ENCODE measurements at regions not wholly inside any gene's neighbourhood (a gene's known extent, or its start where the extent isn't known, plus 50 kb on each side); places are given as distances from the start of the nearest gene placed in this dataset.
"Not testable (repeated sequence)": the region's sequence is repeated elsewhere in the genome, so short reads cannot be mapped to it uniquely, and the experiment has no call there.

DNA sequence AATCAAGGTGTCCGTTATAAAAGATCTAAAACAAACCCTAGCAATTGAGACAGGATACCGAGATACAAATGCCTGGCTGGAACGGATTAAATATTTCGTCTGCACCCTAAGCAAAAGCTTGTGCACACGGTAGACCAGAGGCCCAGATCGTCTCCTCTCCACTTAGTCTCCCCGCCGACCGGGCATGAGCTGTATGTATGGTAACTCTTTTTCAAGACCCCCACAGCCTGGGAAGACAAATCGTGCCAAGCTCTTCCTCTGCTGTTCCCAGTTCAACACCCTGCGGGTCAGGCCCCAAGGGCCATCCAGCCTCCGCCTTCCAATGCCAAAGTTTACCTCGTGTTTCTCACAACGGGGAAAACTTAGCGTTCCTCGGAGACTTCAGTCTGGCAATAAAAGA, 285.7 kb upstream of the GALNT17 start:
- DNase-seq, result no peak

DNA sequence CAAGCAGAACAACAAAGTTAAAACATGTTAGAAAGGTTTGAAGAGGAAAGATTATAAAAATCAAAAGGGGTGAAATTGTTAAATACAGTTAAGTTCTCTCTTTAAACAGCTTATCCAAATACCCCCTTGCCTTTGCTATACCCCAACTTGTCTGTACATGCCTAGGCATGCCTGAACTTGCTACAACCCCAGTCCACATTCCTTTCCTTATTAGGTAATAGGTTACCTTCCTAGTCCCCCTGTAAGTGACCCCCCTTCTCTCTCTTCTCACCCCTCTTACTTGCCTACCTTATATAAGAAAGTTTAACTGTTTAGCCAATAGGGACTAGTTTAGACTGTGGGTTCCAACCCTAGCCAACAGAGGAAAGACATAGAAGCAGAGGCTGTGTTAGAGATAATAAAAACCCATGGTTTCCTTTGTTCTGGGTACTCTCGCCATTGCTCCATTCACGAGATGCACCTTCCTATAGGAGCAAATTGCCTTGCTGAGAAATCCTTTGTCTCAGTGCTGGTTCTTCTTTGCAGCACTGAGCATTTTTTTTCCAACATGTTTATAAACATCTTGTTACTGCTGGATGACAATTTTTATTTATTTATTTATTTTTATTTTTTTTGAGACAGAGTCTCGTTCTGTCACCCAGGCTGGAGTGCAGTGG, 282.2 kb upstream of the GALNT17 start:
- DNase-seq, result no peak

DNA sequence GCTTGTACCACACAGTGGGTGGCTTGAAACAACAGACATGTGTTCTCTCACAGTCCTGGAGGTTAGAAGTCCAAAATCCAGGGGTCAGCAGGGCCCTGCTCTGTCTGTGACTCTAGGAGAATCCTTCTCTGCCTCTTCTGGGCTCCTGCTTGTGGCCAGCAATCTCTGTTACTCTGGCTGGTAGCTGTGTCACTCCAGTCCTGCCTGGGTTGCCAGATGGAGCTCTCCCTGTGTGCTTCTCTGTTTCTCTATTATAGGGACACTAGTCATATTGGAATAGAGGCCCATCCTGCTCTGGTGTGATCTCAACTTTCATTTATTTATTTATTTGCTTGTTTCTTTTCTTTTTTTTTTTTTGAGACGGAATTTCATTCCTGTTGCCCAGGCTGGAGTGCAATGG, 276.6 kb upstream of the GALNT17 start:
- no peak for DNase-seq

DNA sequence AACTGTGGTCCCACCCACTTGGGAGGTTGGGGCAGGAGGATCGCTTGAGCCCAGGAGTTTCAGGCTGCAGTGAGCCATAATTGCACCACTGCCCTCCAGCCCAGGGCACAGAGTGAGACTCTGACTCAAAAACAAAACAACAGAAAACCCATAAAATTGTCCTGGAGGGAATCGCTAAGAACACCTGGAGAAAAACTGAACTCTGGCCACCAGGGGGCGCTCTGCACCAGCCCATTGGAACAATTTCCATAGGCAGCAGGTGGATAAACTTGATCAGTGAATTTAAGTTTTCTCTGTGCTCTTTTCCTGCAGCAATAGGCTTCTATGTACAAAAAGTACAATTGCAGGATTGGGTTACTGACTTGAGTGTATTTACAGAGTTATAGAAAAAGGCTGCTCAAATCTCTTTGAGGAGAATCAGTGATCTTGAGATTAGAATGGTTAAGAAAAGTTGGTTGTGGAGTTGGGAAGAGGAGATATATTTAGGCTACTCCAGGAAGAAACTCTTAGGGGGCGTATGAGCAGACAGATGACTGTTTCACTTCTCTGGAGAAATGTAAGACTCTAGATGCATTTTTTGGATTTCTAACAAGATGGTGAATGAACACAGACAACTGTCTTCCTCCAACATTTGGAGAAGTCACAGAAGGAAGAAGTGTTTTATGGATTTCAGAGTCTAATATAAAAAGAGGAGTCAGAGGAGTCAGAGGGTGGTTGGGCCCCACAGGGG, 274.9 kb upstream of the GALNT17 start:
- peak; percentile 72 for DNase-seq

DNA sequence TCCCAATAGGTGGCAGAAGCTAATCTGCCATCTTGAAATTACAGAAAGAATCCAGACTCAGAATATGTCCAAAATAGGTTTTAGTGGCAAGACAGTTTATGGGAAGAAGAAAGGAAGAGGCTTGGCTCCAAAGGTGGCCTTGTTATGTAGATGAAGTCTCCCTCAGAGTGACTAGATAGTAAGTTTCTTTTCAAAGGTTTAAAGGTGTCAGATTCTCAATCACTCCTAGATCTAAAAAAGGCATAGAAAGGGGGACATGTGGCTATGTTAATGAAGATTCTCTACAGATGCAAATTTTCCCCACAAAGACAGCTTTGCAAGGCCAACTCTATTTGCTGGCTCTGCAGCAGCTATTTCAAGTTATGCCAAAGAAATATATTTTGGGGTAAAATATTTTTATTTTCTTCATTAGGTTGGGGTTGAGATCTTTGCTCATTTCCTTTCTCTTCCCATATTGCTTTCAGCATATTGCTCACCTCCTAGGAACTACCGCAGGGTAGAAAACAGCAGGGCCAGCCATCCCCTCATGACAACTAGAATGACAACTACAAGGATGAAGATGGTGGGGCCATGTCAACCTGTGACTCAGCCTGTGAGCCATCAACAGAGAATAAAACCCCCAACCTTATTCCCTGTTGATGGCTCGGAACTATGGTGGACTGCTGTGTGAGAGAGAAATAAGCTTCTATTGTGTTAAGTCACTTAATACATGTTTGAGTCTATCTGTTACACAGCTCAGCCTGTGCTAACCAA, 274.0 kb upstream of the GALNT17 start:
- no peak for DNase-seq

DNA sequence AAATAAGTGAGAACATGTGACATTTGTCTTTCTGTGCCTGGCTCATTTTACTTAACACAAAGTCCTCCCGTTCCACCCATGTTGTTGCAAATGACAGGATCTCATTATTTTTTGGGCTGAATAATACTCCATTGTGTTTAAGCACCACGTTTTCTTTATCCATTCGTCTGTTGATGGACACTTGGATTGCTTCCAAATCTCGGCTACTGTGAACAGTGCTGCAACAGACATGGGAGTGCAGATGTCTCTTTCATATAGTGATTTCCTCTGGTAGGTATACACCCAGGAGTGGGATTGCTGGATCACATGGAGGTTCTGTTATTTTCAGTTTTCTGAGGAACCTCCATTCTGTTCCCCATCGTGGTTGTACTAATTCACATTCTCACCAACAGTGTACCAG, 264.4 kb upstream of the GALNT17 start:
- DNase-seq, result no peak

DNA sequence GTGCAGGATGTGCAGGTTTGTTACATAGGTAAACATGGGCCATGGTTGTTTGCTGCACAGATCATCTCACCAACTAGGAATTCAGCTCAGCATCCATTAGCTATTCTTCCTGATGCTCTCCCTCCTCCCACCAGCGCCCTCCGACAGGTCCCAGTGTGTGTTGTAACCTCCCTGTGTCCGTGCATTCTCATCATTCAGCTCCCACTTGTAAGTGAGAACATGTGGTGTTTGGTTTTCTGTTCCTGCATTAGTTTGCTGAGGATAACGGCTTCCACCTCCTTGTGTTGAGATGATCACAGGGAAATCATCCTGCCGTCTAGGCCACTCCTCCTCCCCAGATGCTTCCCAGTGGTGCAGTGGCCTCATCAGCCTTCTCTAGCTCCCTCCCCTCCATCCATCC, 261.6 kb upstream of the GALNT17 start:
- DNase-seq, result no peak

DNA sequence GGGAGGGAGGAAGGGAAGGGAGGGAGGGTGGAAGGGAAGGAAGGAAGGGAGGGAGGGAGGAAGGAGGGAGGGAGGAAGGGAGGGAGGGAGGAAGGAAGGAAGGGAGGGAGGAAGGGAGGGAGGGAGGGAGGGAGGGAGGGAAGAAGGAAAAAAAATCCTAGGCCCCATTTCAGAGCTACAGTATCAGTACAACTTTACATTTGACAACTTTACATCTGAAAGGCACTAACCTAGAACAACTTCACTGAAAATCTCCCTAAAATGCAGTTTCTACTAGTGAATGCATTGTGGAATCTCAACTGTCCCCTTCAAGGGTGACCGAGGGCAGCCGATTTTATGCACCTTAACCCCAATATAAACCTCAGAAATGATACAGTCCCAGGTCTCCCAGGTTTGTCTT, 259.8 kb upstream of the GALNT17 start:
- DNase-seq, result no peak

DNA sequence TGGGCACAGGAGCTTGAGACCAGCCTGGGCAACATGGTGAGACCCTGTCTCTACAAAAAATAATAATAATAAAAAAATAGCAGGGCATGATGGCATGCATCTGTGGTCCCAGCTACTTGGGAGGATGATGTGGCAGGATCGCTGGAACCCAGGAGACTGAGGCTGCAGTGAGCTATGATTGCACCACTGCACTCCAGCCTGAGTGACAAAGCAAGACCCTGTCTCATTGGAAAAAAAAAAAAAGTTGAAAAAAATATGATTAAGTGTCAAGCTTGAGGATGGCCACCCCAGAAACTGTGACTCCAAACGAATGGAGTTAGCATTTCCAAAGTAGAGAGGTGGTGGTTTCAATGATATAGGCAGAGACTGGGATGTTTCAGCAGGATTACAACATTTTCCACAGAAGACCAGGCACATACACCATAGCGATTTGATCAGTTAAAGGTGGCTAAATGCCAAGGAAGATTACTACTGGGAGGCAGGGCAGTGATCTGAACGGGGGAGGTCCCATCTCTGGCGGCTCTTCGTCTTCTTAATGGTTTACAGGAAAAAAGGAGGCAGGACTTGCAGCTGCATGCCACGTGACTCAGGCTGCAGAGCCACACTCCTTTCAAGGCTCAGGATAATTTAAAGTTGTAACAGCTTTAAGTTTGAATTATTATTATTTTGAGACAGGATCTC, 250.6 kb upstream of the GALNT17 start:
- no peak for DNase-seq

DNA sequence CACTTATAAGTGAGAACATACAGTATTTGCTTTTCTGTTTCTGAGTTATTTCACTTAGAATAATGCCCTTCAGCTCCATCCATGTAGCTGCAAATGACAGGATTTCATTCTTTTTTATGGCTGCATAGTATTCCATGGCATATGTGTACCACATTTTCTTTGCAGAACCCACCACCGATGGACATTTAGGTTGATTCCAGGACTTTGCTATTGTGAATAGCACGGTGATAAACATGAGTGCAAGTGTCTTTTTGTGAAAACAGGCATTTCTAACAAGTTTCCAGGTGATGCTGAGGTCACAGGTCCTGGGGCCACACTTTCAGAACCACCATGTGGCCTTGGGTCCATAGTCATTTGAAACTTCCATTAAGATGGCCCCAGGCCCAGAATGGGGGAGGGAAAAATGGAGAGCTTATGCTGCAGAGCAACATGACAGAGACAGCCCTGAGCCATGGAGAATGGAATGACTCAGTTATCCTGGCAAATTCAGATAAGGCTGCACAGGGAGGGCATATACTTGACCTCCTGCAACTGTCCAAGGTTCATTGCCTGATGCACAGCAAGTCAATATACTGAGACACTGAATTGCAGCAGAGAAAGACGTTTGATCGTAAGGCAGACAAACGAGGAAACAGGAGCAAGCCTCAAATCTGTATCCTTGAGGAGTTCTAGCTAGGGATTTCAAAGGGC, 248.0 kb upstream of the GALNT17 start:
- DNase-seq, result no peak

DNA sequence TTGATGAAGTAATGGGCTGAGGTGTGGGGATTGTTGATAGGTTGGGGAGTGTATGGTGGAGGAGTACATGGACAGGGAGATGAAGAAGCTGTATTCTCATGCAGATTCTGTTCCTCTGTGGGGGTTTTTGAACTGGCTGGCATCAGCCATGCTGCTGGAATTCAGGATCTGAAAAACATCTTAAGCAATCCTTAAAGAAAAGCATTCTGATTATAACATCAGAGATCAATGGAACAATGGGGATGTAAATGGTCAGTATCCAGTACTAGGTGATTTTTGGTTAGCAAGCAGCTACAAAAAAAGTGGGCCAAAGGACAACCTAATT, 247.5 kb upstream of the GALNT17 start:
- DNase-seq, result no peak

DNA sequence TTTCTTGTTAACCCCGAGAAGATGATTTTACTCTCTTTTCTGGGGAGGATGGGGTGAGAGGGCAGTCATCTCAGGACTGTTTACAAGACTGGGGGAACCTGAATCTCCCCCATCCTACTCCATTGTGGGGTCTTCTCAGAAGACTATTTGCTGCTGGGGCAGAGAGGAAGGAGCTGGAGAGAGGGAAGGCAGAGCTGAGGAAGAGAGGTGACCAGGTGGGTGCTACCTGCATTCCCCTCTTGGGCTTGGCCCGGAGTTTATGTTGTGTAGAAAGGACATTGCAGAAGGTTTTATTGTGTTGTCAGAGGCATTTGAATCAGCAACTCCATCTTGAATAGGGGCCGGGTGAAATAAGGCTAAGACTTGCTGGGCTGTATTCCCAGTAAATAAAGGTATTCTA, 247.1 kb upstream of the GALNT17 start:
- DNase-seq, result no peak

DNA sequence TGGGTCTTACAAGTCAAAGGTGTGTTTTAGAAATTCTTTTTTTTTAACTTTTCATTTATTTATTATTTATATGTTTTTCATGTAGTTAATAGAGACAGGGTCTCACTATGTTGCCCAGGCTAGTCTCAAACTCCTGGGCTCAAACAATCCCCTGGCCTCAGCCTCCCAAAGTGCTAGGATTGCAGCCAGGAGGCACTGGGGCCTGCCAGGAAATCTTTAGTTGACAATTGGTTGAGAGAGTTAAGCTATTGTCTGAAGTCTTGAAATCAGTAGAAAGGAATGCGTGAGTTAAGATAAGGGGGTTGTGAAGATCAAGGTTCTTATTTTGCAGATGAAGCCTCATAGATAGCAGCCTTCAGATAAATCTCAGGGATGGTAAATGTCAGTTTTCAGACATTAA, 245.4 kb upstream of the GALNT17 start:
- DNase-seq, result no peak

DNA sequence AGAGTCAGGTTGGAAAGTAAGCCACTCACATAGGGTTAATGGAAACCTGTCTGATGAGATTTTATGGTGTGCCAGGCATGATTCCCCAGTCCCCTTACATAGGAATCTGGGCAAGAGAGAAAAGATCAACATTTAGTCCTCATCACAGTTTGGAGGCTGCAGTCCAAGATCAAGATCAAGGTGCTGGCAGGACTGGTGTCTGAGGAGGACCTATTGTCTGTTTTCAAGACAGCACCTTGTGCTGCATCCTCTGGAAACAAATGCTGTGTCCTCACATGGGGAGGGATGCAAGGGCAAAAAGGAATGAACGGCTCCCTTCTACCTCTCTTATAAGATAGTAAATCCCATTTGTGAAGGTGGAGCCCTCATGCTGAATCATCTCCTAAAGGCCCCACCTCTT, 244.8 kb upstream of the GALNT17 start:
- DNase-seq, result no peak

DNA sequence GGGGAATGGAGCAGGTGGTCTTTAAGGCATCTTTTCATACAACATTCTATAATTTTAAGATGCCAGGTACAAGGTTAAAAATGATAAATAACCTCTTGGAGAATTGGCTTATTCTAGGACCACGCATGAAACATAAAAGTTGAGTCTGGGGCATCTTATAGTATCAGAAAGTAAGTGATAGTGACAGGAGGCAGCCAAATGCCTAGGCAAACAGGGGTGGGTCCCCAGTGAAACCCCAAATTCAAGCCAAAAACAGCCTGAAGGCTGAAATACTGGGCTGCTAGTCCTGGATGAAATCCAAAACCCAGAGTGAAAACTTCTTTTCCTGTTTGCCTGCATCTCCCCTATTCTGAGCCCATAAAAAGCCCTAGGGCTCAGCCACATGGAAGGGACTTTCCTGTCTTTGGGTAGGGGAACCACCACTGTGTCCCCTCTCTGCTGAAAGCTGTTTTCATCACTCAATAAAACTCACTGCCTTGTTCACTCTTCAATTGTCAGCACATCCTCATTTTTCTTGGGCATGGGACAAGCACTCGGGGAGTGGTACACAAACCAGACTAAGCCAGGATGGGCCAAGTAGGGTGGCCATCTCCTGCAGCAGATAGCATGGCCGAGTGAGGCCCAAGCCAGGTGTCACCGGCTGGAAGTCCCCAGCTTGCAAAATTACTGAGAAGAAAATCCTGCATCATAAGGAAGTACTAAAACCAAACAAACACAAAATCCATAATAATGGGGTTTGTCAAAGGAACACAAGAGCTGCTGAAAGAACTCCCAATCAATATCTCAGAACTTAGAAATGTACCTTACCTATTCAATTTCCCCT, 241.6 kb upstream of the GALNT17 start:
- DNase-seq, result no peak

DNA sequence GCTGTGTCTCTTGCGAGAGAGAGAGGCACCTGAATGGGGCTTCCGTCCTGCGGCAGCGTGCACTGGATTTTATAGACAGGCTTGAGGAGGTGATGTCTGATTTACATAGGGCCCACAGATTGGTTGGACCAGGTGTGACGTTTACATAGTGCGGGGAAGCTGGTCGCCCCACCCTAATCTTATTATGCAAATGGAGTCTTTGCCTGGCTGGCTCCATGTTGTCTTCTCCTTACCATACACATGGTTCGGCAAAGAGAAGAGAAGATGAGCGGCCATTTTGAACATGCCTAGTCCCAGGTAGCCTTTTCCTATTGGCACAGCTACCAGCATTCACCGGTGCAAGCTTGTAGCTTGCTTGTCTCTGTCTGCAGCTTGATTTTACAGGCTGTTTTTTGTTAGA, 238.5 kb upstream of the GALNT17 start:
- DNase-seq, result no peak

DNA sequence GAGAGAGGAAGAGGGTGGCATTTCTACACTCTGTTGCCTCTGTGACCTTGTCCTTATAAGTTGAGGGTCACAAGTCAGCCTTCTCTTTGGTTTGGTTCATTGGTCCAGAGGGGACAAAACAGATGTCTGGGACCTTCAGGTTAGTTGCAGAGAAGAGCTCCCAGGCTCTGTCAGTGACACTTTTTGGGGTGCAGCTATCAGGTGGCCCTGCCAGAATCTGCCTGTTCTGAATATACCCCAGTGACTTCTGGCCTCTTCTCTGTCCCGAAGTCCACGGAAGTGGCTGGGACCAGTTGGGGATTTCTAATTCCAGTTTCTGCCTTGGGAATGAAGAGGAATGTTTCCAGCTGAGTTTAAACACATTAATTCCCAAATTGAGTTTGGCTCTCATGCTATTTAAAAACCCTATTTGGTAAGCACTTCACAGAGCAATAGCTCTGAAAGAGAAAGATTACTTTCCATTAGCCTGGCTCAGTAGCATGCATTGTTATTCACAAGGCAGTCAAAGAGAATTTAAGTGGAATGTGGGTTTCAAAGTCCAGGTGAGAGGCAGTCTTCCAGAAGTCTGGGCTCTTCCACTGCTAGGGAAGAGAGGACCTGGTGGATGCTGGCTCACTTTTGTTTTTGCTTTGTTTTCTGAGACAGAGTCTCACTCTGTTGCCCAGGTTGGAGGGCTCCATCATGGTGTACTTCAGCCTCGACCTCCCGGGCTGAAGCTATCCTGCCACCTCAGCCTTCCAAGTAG, 237.8 kb upstream of the GALNT17 start:
- DNase-seq, result no peak

DNA sequence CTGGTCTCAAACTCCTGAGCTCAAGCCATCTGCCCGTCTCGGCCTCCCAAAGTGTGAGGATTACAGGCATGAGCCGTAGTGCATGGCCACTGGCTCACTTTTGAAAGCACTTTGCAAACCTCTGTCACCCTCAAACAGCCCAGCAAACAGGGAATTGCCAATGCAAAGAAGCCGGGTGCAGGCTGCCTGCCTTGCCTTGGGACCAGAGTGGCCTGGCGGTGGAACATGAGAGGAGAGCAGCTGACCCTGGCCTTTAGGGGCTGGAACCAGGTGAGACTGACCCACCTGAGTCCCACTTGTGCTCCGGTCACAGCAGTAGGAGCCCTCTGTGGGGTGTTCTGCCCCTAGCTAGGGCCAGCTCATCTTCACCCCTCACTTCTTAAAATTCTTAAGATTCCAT, 237.1 kb upstream of the GALNT17 start:
- no peak for DNase-seq

DNA sequence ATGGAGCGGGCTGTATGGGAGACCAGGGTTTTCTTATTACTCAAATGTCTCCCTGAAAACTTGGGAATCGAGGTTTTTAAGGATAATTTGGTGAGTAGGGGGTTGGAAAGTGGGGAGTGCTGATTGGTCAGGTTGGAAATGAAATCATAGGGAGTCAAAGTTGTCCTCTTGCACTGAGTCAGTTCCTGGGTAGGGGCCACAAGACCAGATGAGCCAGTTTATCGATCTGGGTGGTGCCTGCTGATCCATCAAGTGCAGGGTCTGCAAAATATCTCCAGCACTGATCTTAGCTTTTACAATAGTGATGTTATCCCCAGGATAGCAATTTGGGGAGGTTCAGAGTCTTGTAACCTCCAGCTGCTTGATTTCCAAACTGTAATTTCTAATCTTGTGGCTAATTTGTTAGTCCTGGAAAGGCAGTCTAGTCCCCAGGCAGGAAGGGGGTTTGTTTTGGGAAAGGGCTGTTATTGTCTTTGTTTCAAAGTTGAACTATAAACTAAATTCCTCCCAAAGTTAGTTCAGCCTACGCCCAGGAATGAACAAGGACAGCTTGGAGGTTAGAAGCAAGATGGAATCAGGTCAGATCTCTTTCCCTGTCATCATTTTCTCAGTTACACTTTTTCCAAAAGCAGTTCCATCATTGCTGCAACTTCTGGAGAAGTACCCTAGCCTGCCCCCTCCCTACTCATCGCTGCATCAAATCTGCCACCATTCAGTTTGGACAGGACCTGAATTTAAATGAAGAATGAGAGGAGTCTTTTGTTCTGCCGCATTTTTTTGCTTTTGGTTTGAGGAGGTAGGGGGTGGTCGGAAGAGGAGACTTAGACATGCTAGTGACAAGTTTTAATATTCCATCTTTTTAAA, 236.4 kb upstream of the GALNT17 start:
- not testable (repeated sequence) for DNase-seq
